ENCODE measurements at regions not wholly inside any gene's neighbourhood (a gene's known extent, or its start where the extent isn't known, plus 50 kb on each side); places are given as distances from the start of the nearest gene placed in this dataset.
"Not testable (repeated sequence)": the region's sequence is repeated elsewhere in the genome, so short reads cannot be mapped to it uniquely, and the experiment has no call there.

GRCh38 chr12:46667551-46667950 lies 158.2 kb downstream of the SLC38A4 start:
- DNase-seq = no peak

GRCh38 chr12:46664761-46665287 lies 161.0 kb downstream of the SLC38A4 start:
- DNase-seq = no peak

- DNase-seq = no peak
Observed at GRCh38 chr12:46663318-46663717, 162.5 kb downstream of the SLC38A4 start.

- peak; percentile 54 for DNase-seq
Observed at GRCh38 chr12:46661110-46661845, 164.5 kb downstream of the SLC38A4 start.

- DNase-seq = no peak
Observed at GRCh38 chr12:46660719-46661109, 165.1 kb downstream of the SLC38A4 start.

GRCh38 chr12:46660276-46660675 lies 165.5 kb downstream of the SLC38A4 start:
- DNase-seq = no peak

- no peak for DNase-seq
Observed at GRCh38 chr12:46659824-46660223, 166.0 kb downstream of the SLC38A4 start.

- DNase-seq = no peak
Observed at GRCh38 chr12:46659032-46659650, 166.7 kb downstream of the SLC38A4 start.

- DNase-seq = no peak
Observed at GRCh38 chr12:46657453-46658411, 168.1 kb downstream of the SLC38A4 start.

GRCh38 chr12:46655984-46656383 lies 169.8 kb downstream of the SLC38A4 start:
- DNase-seq = not testable (repeated sequence)

GRCh38 chr12:46653311-46653710 lies 172.5 kb downstream of the SLC38A4 start:
- no peak for DNase-seq

GRCh38 chr12:46652692-46653091 lies 173.1 kb downstream of the SLC38A4 start:
- DNase-seq = no peak

GRCh38 chr12:46650688-46651087 lies 175.1 kb downstream of the SLC38A4 start:
- no peak for DNase-seq

GRCh38 chr12:46649433-46649832 lies 176.4 kb downstream of the SLC38A4 start:
- DNase-seq = no peak

GRCh38 chr12:46647034-46647433 lies 178.8 kb downstream of the SLC38A4 start:
- no peak for DNase-seq

- DNase-seq = not testable (repeated sequence)
Observed at GRCh38 chr12:46641649-46642048, 184.1 kb downstream of the SLC38A4 start.

- no peak for DNase-seq
Observed at GRCh38 chr12:46635818-46636217, 190.0 kb downstream of the SLC38A4 start.

GRCh38 chr12:46629331-46630229 lies 196.2 kb downstream of the SLC38A4 start:
- DNase-seq = no peak

- no peak for DNase-seq
Observed at GRCh38 chr12:46628176-46628575, 197.6 kb downstream of the SLC38A4 start.

- DNase-seq = no peak
Observed at GRCh38 chr12:46627686-46628085, 198.1 kb downstream of the SLC38A4 start.

- DNase-seq = not testable (repeated sequence)
Observed at GRCh38 chr12:46619474-46619873, 206.3 kb downstream of the SLC38A4 start.

GRCh38 chr12:46617737-46618136 lies 208.1 kb downstream of the SLC38A4 start:
- not testable (repeated sequence) for DNase-seq
